HCT116 (cell line): ENCODE measurements at regions not wholly inside any gene's neighbourhood (a gene's known extent, or its start where the extent isn't known, plus 50 kb on each side); places are given as distances from the start of the nearest gene placed in this dataset.
"Not testable (repeated sequence)": the region's sequence is repeated elsewhere in the genome, so short reads cannot be mapped to it uniquely, and the experiment has no call there.

Source experiments
- ATAC-seq: fragments of 200-7000 bp; cut with Tn5 transposase; 2 replicates; pipeline ENCODE4 v1.9.1; 2020; ENCODE audit warnings: mild to moderate bottlenecking, moderate library complexity
- BruUV-seq: library from RNA; stranded (reverse); fragments of 400-500 nt; replicated peaks from 2 replicates; lab custom pipeline; 2021; lab: Mats Ljungman, UMichigan
- CTCF ChIA-PET: fragments of 300-600 bp; sonication (Branson Sonifier 250); formaldehyde crosslinking; loops from one replicate; lab custom pipeline; 2021; ENCODE audit warnings: antibody characterized with exemption; lab: Charles Lee
- POLR2A ChIA-PET: fragments of 300-600, 350-600 bp; sonication (Branson Sonifier 250); formaldehyde crosslinking; loops from one replicate; lab custom pipeline; 2021; ENCODE audit warnings: antibody characterized with exemption; lab: Charles Lee
- RAD21 ChIA-PET, 2 experiments: fragments of 300-600 bp; sonication (Branson Sonifier 250); formaldehyde crosslinking; loops; one replicate each; lab custom pipeline; 2023; ENCODE audit warnings: low total read pairs in 2 of 2; ENCODE audit not compliant: uncharacterized antibody in 2 of 2, unreplicated experiment in 2 of 2, low non-redundant PET in 1 of 2; lab: Charles Lee
- DNase-seq: peaks from one replicate; pipeline ENCODE4 v3.0.0-alpha.2; 2010; ENCODE audit warnings: low read depth, low spot score
- H2AFZ ChIP-seq: fragments of 200-600 bp; shearing (Covaris generic), sonication (generic); 2 replicates; pipeline ENCODE4 v1.6.1; 2017; ENCODE audit warnings: low read depth, mixed run types, mixed read lengths, antibody characterized with exemption, low read length; ENCODE audit not compliant: poor library complexity, severe bottlenecking
- H3K27ac ChIP-seq: 2 replicates; pipeline ENCODE4 v1.5.1; 2012; ENCODE audit warnings: low read depth, low read length
- H3K27me3 ChIP-seq: fragments of 200-600 bp; sonication (generic); 2 replicates; pipeline ENCODE4 v1.6.1; 2016; ENCODE audit warnings: mixed run types, low read length, mixed read lengths; ENCODE audit not compliant: insufficient read depth
- H3K36me3 ChIP-seq, 2 experiments: fragments of 200-500 bp in 1 of 2; fragments of 200-600 bp in 1 of 2; sonication (Bioruptor generic) in 1 of 2; sonication (generic) in 1 of 2; 2 replicates each; pipeline versions ENCODE4 v1.5.1 to v1.6.1; 2014 to 2016; ENCODE audit warnings: low read length in 2 of 2, inconsistent platforms in 1 of 2, mixed read lengths in 1 of 2, mixed run types in 1 of 2; ENCODE audit not compliant: insufficient read depth in 2 of 2, control insufficient read depth in 1 of 2
- H3K4me1 ChIP-seq, 2 experiments: fragments of 200-600 bp in 1 of 2; sonication (generic) in 1 of 2; 2 replicates each; pipeline versions ENCODE4 v1.5.1 to v1.6.1; 2012 to 2017; ENCODE audit warnings: low read length in 2 of 2, inconsistent platforms in 1 of 2, mild to moderate bottlenecking in 1 of 2, mixed read lengths in 1 of 2, mixed run types in 1 of 2, moderate library complexity in 1 of 2; ENCODE audit not compliant: insufficient read depth in 2 of 2, control insufficient read depth in 1 of 2
- H3K4me2 ChIP-seq: fragments of 200-600 bp; sonication (generic); 2 replicates; pipeline ENCODE4 v1.6.1; 2017; ENCODE audit warnings: mixed run types, low read length, mixed read lengths
- H3K4me3 ChIP-seq, 2 experiments: fragments of 200-600 bp in 1 of 2; sonication (generic) in 1 of 2; replicated peaks in 1 of 2; 2 replicates each; pipeline ENCODE4 v1.5.1; 2011 to 2016; ENCODE audit warnings: low read length in 2 of 2, control low read depth in 1 of 2, low read depth in 1 of 2, mild to moderate bottlenecking in 1 of 2, mixed read lengths in 1 of 2, mixed run types in 1 of 2
- H3K79me2 ChIP-seq: fragments of 200-600 bp; sonication (generic); 2 replicates; pipeline ENCODE4 v1.6.1; 2017; ENCODE audit warnings: mild to moderate bottlenecking, mixed run types, low read length, moderate library complexity, mixed read lengths; ENCODE audit not compliant: insufficient read depth
- H3K9ac ChIP-seq: fragments of 200-600 bp; sonication (generic); 2 replicates; pipeline ENCODE4 v1.6.1; 2016; ENCODE audit warnings: low read length, mixed read lengths
- H3K9me2 ChIP-seq: fragments of 200-600 bp; sonication (generic), shearing (Covaris generic); 2 replicates; pipeline ENCODE4 v1.6.1; 2017; ENCODE audit warnings: mixed run types, mild to moderate bottlenecking, moderate library complexity; ENCODE audit not compliant: insufficient read depth
- H3K9me3 ChIP-seq, 2 experiments: fragments of 200-500 bp in 1 of 2; fragments of 200-600 bp in 1 of 2; sonication (Bioruptor generic) in 1 of 2; sonication (generic) in 1 of 2; 2 replicates each; pipeline ENCODE4 v1.6.1; 2014 to 2017; ENCODE audit warnings: low read length in 2 of 2, mixed read lengths in 2 of 2, inconsistent platforms in 1 of 2, low read depth in 1 of 2, mild to moderate bottlenecking in 1 of 2, mixed run types in 1 of 2, moderate library complexity in 1 of 2; ENCODE audit not compliant: control insufficient read depth in 1 of 2, insufficient read depth in 1 of 2
- H4K20me1 ChIP-seq: fragments of 200-600 bp; sonication (generic), shearing (Covaris generic); 2 replicates; pipeline ENCODE4 v1.6.1; 2017; ENCODE audit warnings: mixed run types, mild to moderate bottlenecking, moderate library complexity; ENCODE audit not compliant: insufficient read depth
- ATF3 ChIP-seq: IDR thresholded peaks from 2 replicates; pipeline ENCODE4 v1.6.1; 2012
- CEBPB ChIP-seq: IDR thresholded peaks from 2 replicates; pipeline ENCODE4 v1.6.1; 2012; ENCODE audit warnings: low read depth
- CTCF ChIP-seq, 3 experiments: fragments of 200-600 bp in 1 of 3; sonication (generic) in 1 of 3; IDR thresholded peaks in 2 of 3; conservative IDR thresholded peaks in 1 of 3; 2 replicates each; pipeline ENCODE4 v1.5.1; 2012 to 2017; ENCODE audit warnings: low read depth in 2 of 3, low read length in 2 of 3, antibody characterized with exemption in 1 of 3, borderline replicate concordance in 1 of 3, control low read depth in 1 of 3, mild to moderate bottlenecking in 1 of 3, mixed read lengths in 1 of 3, mixed run types in 1 of 3, moderate library complexity in 1 of 3; ENCODE audit not compliant: insufficient read depth in 1 of 3
- ELF1 ChIP-seq: IDR thresholded peaks from 2 replicates; pipeline ENCODE4 v1.6.1; 2012; ENCODE audit warnings: low read depth, borderline replicate concordance
- EZH2phosphoT487 ChIP-seq: fragments of 200-600 bp; IDR thresholded peaks from 2 replicates; pipeline ENCODE4 v1.6.1; 2018; ENCODE audit warnings: antibody characterized with exemption, borderline replicate concordance
- FOSL1 ChIP-seq: IDR thresholded peaks from 2 replicates; pipeline ENCODE4 v1.6.1; 2012; ENCODE audit warnings: low read depth
- JUND ChIP-seq: IDR thresholded peaks from 2 replicates; pipeline ENCODE4 v1.6.1; 2012
- MAX ChIP-seq: IDR thresholded peaks from 2 replicates; pipeline ENCODE4 v1.6.1; 2012
- POLR2A ChIP-seq: IDR thresholded peaks from 2 replicates; pipeline ENCODE4 v1.7.0; 2011; ENCODE audit warnings: borderline replicate concordance; ENCODE audit not compliant: insufficient read depth, insufficient read length; ENCODE audit errors: extremely low read depth
- POLR2AphosphoS5 ChIP-seq: IDR thresholded peaks from 2 replicates; pipeline ENCODE4 v1.6.1; 2011; ENCODE audit warnings: mild to moderate bottlenecking, low read depth, low read length, moderate library complexity
- RAD21 ChIP-seq: IDR thresholded peaks from 2 replicates; pipeline ENCODE4 v1.6.1; 2012; ENCODE audit warnings: low read depth, mild to moderate bottlenecking
- REST ChIP-seq: IDR thresholded peaks from 2 replicates; pipeline ENCODE4 v1.6.1; 2012; ENCODE audit warnings: low read depth
- SIN3A ChIP-seq: IDR thresholded peaks from 2 replicates; pipeline ENCODE4 v1.6.1; 2012; ENCODE audit warnings: low read depth
- SP1 ChIP-seq: IDR thresholded peaks from 2 replicates; pipeline ENCODE4 v1.6.1; 2012; ENCODE audit warnings: low read depth
- SRF ChIP-seq: IDR thresholded peaks from 2 replicates; pipeline ENCODE4 v1.6.1; 2012; ENCODE audit warnings: low read depth
- TCF7L2 ChIP-seq: IDR thresholded peaks from 2 replicates; pipeline ENCODE4 v1.7.0; 2011; ENCODE audit warnings: borderline replicate concordance, inconsistent platforms; ENCODE audit not compliant: insufficient read depth, insufficient read length; ENCODE audit errors: extremely low read depth
- YY1 ChIP-seq: IDR thresholded peaks from 2 replicates; pipeline ENCODE4 v1.6.1; 2011; ENCODE audit warnings: low read length, low read depth, moderate library complexity, mild to moderate bottlenecking; ENCODE audit not compliant: insufficient replicate concordance; ENCODE audit errors: extremely low read depth
- ZFX ChIP-seq: fragments of 450-650 bp; IDR thresholded peaks from 2 replicates; pipeline ENCODE4 v1.6.1; 2017
- ZNF274 ChIP-seq: fragments of 200-500 bp; sonication (Bioruptor generic); IDR thresholded peaks from 2 replicates; pipeline ENCODE4 v1.6.1; 2014; ENCODE audit warnings: mild to moderate bottlenecking, low read depth, low read length, inconsistent platforms
- intact Hi-C: fragments of 100-400 bp; cut with micrococcal nuclease; formaldehyde crosslinking; loops from 2 replicates; pipeline ENCODE4 v1.10.0; 2022

- DNase-seq, result no peak
- H3K4me3 ChIP-seq, result no peak overlapping the region
- H3K9me3 ChIP-seq, result peaks cover 0 to 3% of the 10 kb centered on the region in 2 experiments; a peak in 1 of 4 replicates
- BruUV-seq, result no TSS peak
- H3K4me1 ChIP-seq, result no peaks in the 10 kb centered on the region
- no peak overlapping the region for H3K9ac ChIP-seq
- H3K9me2 ChIP-seq, result no peaks in the 10 kb centered on the region
- H4K20me1 ChIP-seq, result no peaks in the 10 kb centered on the region
- POLR2A ChIA-PET, result no interaction called here
- no peak overlapping the region for H3K27ac ChIP-seq
- H3K36me3 ChIP-seq, result no peaks in the 10 kb centered on the region
- H3K4me2 ChIP-seq, result no peak overlapping the region
- H3K79me2 ChIP-seq, result no peaks in the 10 kb centered on the region
- intact Hi-C loops, result no loop called here
- H2AFZ ChIP-seq, result no peak overlapping the region
- no peaks in the 10 kb centered on the region for H3K27me3 ChIP-seq
- RAD21 ChIA-PET, result no interaction called here
- TF ChIP-seq CTCF (IDR thresholded peaks at IDR 0.05 in 2 of 3, conservative IDR thresholded peaks at IDR 0.05 in 1 of 3; ENCODE audit: borderline replicate concordance in 1 of 3, insufficient read depth in 1 of 3, low read depth in 2 of 3, low read length in 2 of 3) (no peak), YY1 (no peak), POLR2AphosphoS5 (no peak), SP1 (no peak), ZFX (no peak), SRF (no peak), CEBPB (no peak), ATF3 (no peak), POLR2A (no peak), ELF1 (no peak), FOSL1 (no peak), EZH2phosphoT487 (no peak), RAD21 (no peak), ZNF274 (no peak), MAX (no peak), TCF7L2 (no peak), REST (no peak), JUND (no peak), SIN3A (no peak)
- CTCF ChIA-PET, result no interaction called here
- no peak for ATAC-seq
Measured at GRCh38 chr15:94864600-94864999, 633.2 kb downstream of the MCTP2 start.

GRCh38 chr15:94868265-94868664 lies 636.9 kb downstream of the MCTP2 start:
- POLR2A ChIA-PET, H3K79me2 ChIP-seq, H2AFZ ChIP-seq, RAD21 ChIA-PET, H3K27ac ChIP-seq, ATAC-seq, CTCF ChIA-PET, H3K9ac ChIP-seq, H3K4me3 ChIP-seq, BruUV-seq, H3K27me3 ChIP-seq, H3K4me1 ChIP-seq, H3K9me2 ChIP-seq, intact Hi-C loops, DNase-seq, H3K9me3 ChIP-seq, H3K36me3 ChIP-seq, H4K20me1 ChIP-seq, H3K4me2 ChIP-seq: not testable (repeated sequence)
